K562 (cell line): ENCODE measurements at regions not wholly inside any gene's neighbourhood (a gene's known extent, or its start where the extent isn't known, plus 50 kb on each side); places are given as distances from the start of the nearest gene placed in this dataset.
A peak's percentile ranks its signal among the peaks of the same experiment; 100 is the strongest.

Source experiments
- ATAC-seq: fragments of 200-7000 bp; cut with Tn5 transposase; 3 replicates; pipeline ENCODE4 v1.9.1; 2020; ENCODE audit warnings: moderate library complexity
- BruUV-seq: library from RNA; stranded (reverse); fragments of 400-500 nt; replicated peaks from 2 replicates; lab custom pipeline; 2021; lab: Mats Ljungman, UMichigan
- CTCF ChIA-PET: fragments of 300-600 bp; formaldehyde crosslinking; extraction: SDS; loops from one replicate; lab custom pipeline; 2021; ENCODE audit warnings: low intra/inter-chr PET ratio; lab: Yijun Ruan, JAX
- POLR2A ChIA-PET: fragments of 300-600, 350-650 bp; sonication (Branson Sonifier 250); formaldehyde crosslinking; extraction: SDS; loops from one replicate; lab custom pipeline; 2021; ENCODE audit warnings: antibody characterized with exemption, inconsistent platforms; lab: Yijun Ruan, JAX
- DNase-seq, 4 experiments: peaks; one replicate each; pipeline versions ENCODE4 v3.0.0 to v3.0.0-alpha.2; 2011 to 2018; ENCODE audit warnings: low spot score in 3 of 4, mixed read lengths in 3 of 4; ENCODE audit errors: extremely low read depth in 1 of 4
- FAIRE-seq: peaks from 2 replicates; lab custom pipeline; 2011; peaks lifted over from hg19 to GRCh38; lab: Jason Lieb, UNC
- H2AFZ ChIP-seq: 2 replicates; pipeline ENCODE4 v1.6.0; 2011; ENCODE audit warnings: low read depth, low read length, control low read depth, inconsistent platforms
- H3K27ac ChIP-seq: fragments of 200-600 bp; 3 replicates; pipeline ENCODE4 v1.8.0; 2011; ENCODE audit warnings: low read depth, mild to moderate bottlenecking, control low read depth, inconsistent platforms, low read length, moderate library complexity, mixed read lengths; ENCODE audit errors: extremely low read depth
- H3K27me3 ChIP-seq, 2 experiments: fragments of 300-600 bp in 1 of 2; 2 replicates in 1 of 2; 3 replicates in 1 of 2; pipeline versions ENCODE4 v1.6.0 to v1.8.0; 2011; ENCODE audit warnings: inconsistent platforms in 2 of 2, low read length in 2 of 2, mild to moderate bottlenecking in 1 of 2, mixed read lengths in 1 of 2, moderate library complexity in 1 of 2; ENCODE audit not compliant: control insufficient read depth in 2 of 2, insufficient read depth in 2 of 2
- H3K36me3 ChIP-seq: fragments of 300-600 bp; 3 replicates; pipeline ENCODE4 v1.8.0; 2011; ENCODE audit warnings: mild to moderate bottlenecking, low read length, inconsistent platforms; ENCODE audit not compliant: control insufficient read depth, insufficient read depth
- H3K4me1 ChIP-seq, 2 experiments: fragments of 200-600 bp in 1 of 2; replicated peaks in 1 of 2; 2 replicates in 1 of 2; 3 replicates in 1 of 2; pipeline versions ENCODE4 v1.5.1 to v1.8.0; 2011; ENCODE audit warnings: inconsistent platforms in 2 of 2, low read length in 2 of 2, mild to moderate bottlenecking in 1 of 2, mixed read lengths in 1 of 2, moderate library complexity in 1 of 2; ENCODE audit not compliant: control insufficient read depth in 2 of 2, insufficient read depth in 2 of 2
- H3K4me2 ChIP-seq: 2 replicates; pipeline ENCODE4 v1.6.1; 2011; ENCODE audit warnings: low read length, control low read depth, inconsistent platforms, mixed read lengths; ENCODE audit not compliant: insufficient read depth
- H3K4me3 ChIP-seq: fragments of 200-600 bp; sonication (generic), shearing (Covaris generic); 2 replicates; pipeline ENCODE4 v1.5.1; 2016; ENCODE audit warnings: control low read depth, inconsistent platforms
- H3K79me2 ChIP-seq: fragments of 200-600 bp; 3 replicates; pipeline ENCODE4 v1.8.0; 2011; ENCODE audit warnings: low read length, inconsistent platforms; ENCODE audit not compliant: control insufficient read depth, insufficient read depth
- H3K9ac ChIP-seq, 2 experiments: 2 replicates each; pipeline versions ENCODE4 v1.6.0 to v1.6.1; 2011; ENCODE audit warnings: low read depth in 2 of 2, low read length in 2 of 2, control low read depth in 1 of 2, inconsistent platforms in 1 of 2, mild to moderate bottlenecking in 1 of 2, mixed read lengths in 1 of 2; ENCODE audit not compliant: insufficient read depth in 1 of 2
- H3K9me1 ChIP-seq: one replicate; pipeline ENCODE4 v1.6.0; 2011; ENCODE audit warnings: inconsistent platforms, mild to moderate bottlenecking, low read length, moderate library complexity; ENCODE audit not compliant: control insufficient read depth, insufficient read depth
- H3K9me3 ChIP-seq: replicated peaks from 2 replicates; pipeline ENCODE4 v1.5.1; 2011; ENCODE audit warnings: low read depth, low read length, inconsistent platforms; ENCODE audit not compliant: control insufficient read depth, insufficient read depth
- H4K20me1 ChIP-seq: replicated peaks from 2 replicates; pipeline ENCODE4 v1.6.1; 2011; ENCODE audit warnings: low read length, inconsistent platforms, mixed read lengths; ENCODE audit not compliant: control insufficient read depth, insufficient read depth
- BCLAF1 ChIP-seq, 2 experiments: fragments of 450-650 bp in 1 of 2; IDR thresholded peaks; 2 replicates each; pipeline ENCODE4 v1.6.1; 2011 to 2017; ENCODE audit warnings: low read depth in 2 of 2, antibody characterized with exemption in 1 of 2, borderline replicate concordance in 1 of 2, low read length in 1 of 2, mild to moderate bottlenecking in 1 of 2, mixed read lengths in 1 of 2; ENCODE audit not compliant: control insufficient read depth in 1 of 2
- C11orf30 ChIP-seq: fragments of 450-650 bp; IDR thresholded peaks from 2 replicates; pipeline ENCODE4 v1.6.1; 2016; ENCODE audit warnings: low read depth, mild to moderate bottlenecking
- CBX5 ChIP-seq: IDR thresholded peaks from 2 replicates; pipeline ENCODE4 v1.6.1; 2014; ENCODE audit warnings: low read depth, borderline replicate concordance
- JUN ChIP-seq, 2 experiments: sonication (generic) in 1 of 2; formaldehyde crosslinking in 1 of 2; IDR thresholded peaks; 2 replicates each; pipeline versions ENCODE4 v1.6.1 to v1.8.0; 2012 to 2022; ENCODE audit warnings: borderline replicate concordance in 2 of 2, mild to moderate bottlenecking in 2 of 2, improper control_type of control experiment in 1 of 2, low read depth in 1 of 2, low read length in 1 of 2, missing genetic modification reagents in 1 of 2
- ZC3H8 ChIP-seq: fragments of 450-650 bp; IDR thresholded peaks from 2 replicates; pipeline ENCODE4 v1.6.1; 2017
- ZNF551 ChIP-seq: fragments of 250-450 bp; sonication (Bioruptor Pico); IDR thresholded peaks from 2 replicates; pipeline ENCODE4 v1.5.0; 2021; ENCODE audit warnings: mild to moderate bottlenecking, moderate library complexity
- ZNF592 ChIP-seq: fragments of 450-650 bp; IDR thresholded peaks from 2 replicates; pipeline ENCODE4 v1.6.1; 2017; ENCODE audit warnings: antibody characterized with exemption, mild to moderate bottlenecking
- WGBS: fragments of 100-300 bp; shearing (Covaris generic); methylation state at CpG from one replicate; pipeline ENCODE4 v1.1.6; 2016; ENCODE audit warnings: low coverage, mixed read lengths; ENCODE audit not compliant: insufficient coverage; ENCODE audit errors: missing lambda C conversion rate; 5-methylcytosine and 5-hydroxymethylcytosine counted together
- in situ Hi-C: fragments of 300-500 bp; cut with MboI; formaldehyde crosslinking; loops from 4 replicates; pipeline ENCODE4 v1.15.0; 2018; ENCODE audit warnings: inconsistent platforms, mixed read lengths
- intact Hi-C: fragments of 100-400 bp; cut with micrococcal nuclease; formaldehyde crosslinking; loops from 2 replicates; pipeline ENCODE4 v1.14.2; 2022

GRCh38 chr22:31029276-31029675 lies 51.8 kb upstream of the SMTN start:
- ChIA-PET CTCF (no interaction called here), POLR2A (no interaction called here)
- in situ Hi-C loops (no loop called here), intact Hi-C loops (no loop called here)
- H4K20me1 ChIP-seq, result no peaks in the 10 kb centered on the region
- FAIRE-seq, result no peak
- H2AFZ ChIP-seq, result no peak overlapping the region
- no peaks in the 10 kb centered on the region for H3K9me3 ChIP-seq
- DNase-seq, result no peak
- H3K4me2 ChIP-seq, result no peak overlapping the region
- no peak overlapping the region for H3K4me3 ChIP-seq
- no peaks in the 10 kb centered on the region for H3K36me3 ChIP-seq
- no peak overlapping the region for H3K27ac ChIP-seq
- H3K9ac ChIP-seq, result no peak overlapping the region
- no peaks in the 10 kb centered on the region for H3K4me1 ChIP-seq
- H3K9me1 ChIP-seq, result no peaks in the 10 kb centered on the region
- 33% methylated on average over 1 of the region's 5 CpGs for WGBS
- no peaks in the 10 kb centered on the region for H3K27me3 ChIP-seq
- ATAC-seq, result no peak
- no TSS peak for BruUV-seq
- TF ChIP-seq BCLAF1 (IDR thresholded peaks at IDR 0.05; ENCODE audit: borderline replicate concordance in 1 of 2, control insufficient read depth in 1 of 2, low read depth in 2 of 2, low read length in 1 of 2), result no peak
- no peak for TF ChIP-seq ZNF551 (CRISPR knock-in tag)
- TF ChIP-seq C11orf30, result no peak
- no peak for TF ChIP-seq ZC3H8
- 0 out of 2 replicates have a peak, but pooled peaks have one; percentile 40 for TF ChIP-seq CBX5
- TF ChIP-seq JUN (IDR thresholded peaks at IDR 0.05; ENCODE audit: borderline replicate concordance, low read depth, low read length), result no peak
- no peak for TF ChIP-seq JUN (CRISPR knock-in tag; IDR thresholded peaks at IDR 0.05; ENCODE audit: borderline replicate concordance)
- no peak for TF ChIP-seq ZNF592
- no peaks in the 10 kb centered on the region for H3K79me2 ChIP-seq
